Activated CD8-positive, alpha-beta memory T cell treated with anti-CD3 and anti-CD28 coated beads for 24 hours (primary cell): ENCODE measurements at regions not wholly inside any gene's neighbourhood (a gene's known extent, or its start where the extent isn't known, plus 50 kb on each side); places are given as distances from the start of the nearest gene placed in this dataset.

Experiments
- DNase-seq: peaks from one replicate; pipeline ENCODE4 v3.0.0-alpha.2; 2020

GRCh38 chr3:99429502-99429901 lies 208.9 kb upstream of the COL8A1 start:
- DNase-seq, result no peak

GRCh38 chr3:99425930-99426329 lies 212.5 kb upstream of the COL8A1 start:
- no peak for DNase-seq

GRCh38 chr3:99419116-99419515 lies 219.3 kb upstream of the COL8A1 start:
- DNase-seq, result no peak

GRCh38 chr3:99418709-99419108 lies 219.7 kb upstream of the COL8A1 start:
- no peak for DNase-seq

GRCh38 chr3:99418209-99418635 lies 220.2 kb upstream of the COL8A1 start:
- no peak for DNase-seq

GRCh38 chr3:99413504-99413903 lies 224.9 kb upstream of the COL8A1 start:
- DNase-seq, result no peak

GRCh38 chr3:99410789-99411311 lies 227.5 kb upstream of the COL8A1 start:
- DNase-seq, result no peak

GRCh38 chr3:99409961-99410360 lies 228.4 kb upstream of the COL8A1 start:
- DNase-seq, result no peak

GRCh38 chr3:99407257-99407656 lies 231.1 kb upstream of the COL8A1 start:
- DNase-seq, result no peak

GRCh38 chr3:99402755-99403154 lies 235.6 kb upstream of the COL8A1 start:
- DNase-seq, result no peak

GRCh38 chr3:99400352-99400751 lies 238.0 kb upstream of the COL8A1 start:
- no peak for DNase-seq

- no peak for DNase-seq
These were observed 241.6 kb upstream of the COL8A1 start for GRCh38 chr3:99396651-99397275.

GRCh38 chr3:99394831-99395778 lies 243.3 kb upstream of the COL8A1 start:
- no peak for DNase-seq

- no peak for DNase-seq
These were observed 244.4 kb upstream of the COL8A1 start for GRCh38 chr3:99393961-99394360.

GRCh38 chr3:99388780-99389179 lies 249.6 kb upstream of the COL8A1 start:
- DNase-seq, result no peak

GRCh38 chr3:99384596-99384995 lies 253.8 kb upstream of the COL8A1 start:
- DNase-seq, result no peak

- no peak for DNase-seq
These were observed 261.5 kb upstream of the COL8A1 start for GRCh38 chr3:99376926-99377325.

- no peak for DNase-seq
These were observed 264.6 kb upstream of the COL8A1 start for GRCh38 chr3:99373846-99374210.

GRCh38 chr3:99373088-99373845 lies 265.1 kb upstream of the COL8A1 start:
- DNase-seq, result no peak

GRCh38 chr3:99366663-99367429 lies 271.5 kb upstream of the COL8A1 start:
- no peak for DNase-seq

GRCh38 chr3:99365979-99366378 lies 272.4 kb upstream of the COL8A1 start:
- no peak for DNase-seq

- DNase-seq, result no peak
These were observed 273.0 kb upstream of the COL8A1 start for GRCh38 chr3:99365396-99365795.

- no peak for DNase-seq
These were observed 281.3 kb upstream of the COL8A1 start for GRCh38 chr3:99357131-99357530.
